DMS153 (cell line): ENCODE measurements at regions not wholly inside any gene's neighbourhood (a gene's known extent, or its start where the extent isn't known, plus 50 kb on each side); places are given as distances from the start of the nearest gene placed in this dataset.
"Not testable (repeated sequence)": the region's sequence is repeated elsewhere in the genome, so short reads cannot be mapped to it uniquely, and the experiment has no call there.

ENCODE experiments used
- DNase-seq: peaks from one replicate; lab custom pipeline; 2025; lab: John Stamatoyannopoulos, UW

DNA sequence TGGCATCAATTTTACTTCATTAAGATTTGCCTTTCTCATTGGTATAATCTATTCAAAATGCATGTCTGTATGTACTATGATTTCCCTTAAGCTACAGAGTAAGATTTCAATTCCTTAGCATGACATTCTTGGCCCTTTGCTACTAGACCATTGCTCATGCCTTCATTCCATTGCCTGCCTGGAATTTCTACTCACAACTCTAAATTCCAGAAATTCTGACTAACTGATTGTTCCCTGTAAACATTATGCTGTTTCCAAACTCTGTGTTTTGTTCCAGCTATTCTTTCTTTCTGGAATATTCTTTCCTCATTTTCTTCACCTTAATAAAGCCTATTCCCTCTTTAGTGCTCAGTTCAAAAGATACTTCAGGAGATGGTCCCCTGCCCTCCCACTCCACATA is 568.8 kb upstream of the SEMA6A start:
- no peak for DNase-seq

DNA sequence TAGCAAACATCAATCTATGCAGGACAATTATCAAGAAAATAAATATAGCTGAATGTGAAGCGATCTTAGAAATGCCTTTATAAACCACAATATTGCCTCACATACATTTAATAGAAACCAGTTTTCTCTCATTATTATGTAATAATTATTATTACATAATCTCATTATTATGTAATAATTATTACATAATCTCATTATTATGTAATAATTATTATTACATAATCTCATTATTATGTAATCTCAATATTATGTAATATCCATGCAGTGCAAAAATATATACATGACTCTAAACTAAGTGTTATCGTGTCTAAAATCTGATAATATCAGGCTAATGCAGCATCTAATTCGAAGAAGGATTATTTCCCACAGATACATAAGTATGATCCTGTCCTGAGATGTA is 563.9 kb upstream of the SEMA6A start:
- DNase-seq = no peak

DNA sequence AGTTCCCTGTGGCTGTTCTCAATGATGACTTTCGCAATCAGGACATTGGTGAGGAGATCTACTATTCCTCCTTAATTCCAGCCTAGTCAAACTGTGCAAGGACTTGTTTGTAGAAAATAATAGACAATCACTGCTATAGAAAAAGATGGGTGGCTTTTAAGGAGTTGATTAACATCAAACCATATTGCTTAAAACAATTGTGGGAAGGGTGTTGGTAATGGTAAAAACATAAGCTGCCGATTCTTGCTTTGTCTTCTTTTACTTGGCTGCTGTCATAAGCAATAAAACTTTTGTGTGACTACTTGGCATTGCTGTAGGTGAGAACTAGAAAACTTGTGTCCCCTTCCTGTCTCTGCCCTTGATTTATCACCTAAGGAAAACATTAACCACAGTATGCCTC is 561.2 kb upstream of the SEMA6A start:
- DNase-seq = no peak

DNA sequence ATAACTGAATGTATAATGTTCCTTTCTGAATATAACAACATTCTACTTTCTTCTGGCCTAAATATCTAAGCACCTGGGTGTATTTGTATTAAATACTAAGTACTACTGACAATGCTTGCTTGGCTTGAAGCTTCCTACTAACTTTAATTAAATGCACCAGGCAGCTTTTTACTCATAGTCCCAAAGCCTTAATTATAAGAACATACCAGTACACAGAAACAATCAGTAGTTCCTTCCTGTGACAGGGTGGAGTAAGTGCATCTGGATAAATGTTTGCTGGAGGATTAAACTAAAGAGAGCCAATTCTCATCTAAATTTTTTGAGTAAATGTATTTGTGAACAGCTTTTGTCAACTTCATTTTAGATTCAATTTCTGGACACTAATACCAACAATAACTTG is 558.6 kb upstream of the SEMA6A start:
- no peak for DNase-seq

DNA sequence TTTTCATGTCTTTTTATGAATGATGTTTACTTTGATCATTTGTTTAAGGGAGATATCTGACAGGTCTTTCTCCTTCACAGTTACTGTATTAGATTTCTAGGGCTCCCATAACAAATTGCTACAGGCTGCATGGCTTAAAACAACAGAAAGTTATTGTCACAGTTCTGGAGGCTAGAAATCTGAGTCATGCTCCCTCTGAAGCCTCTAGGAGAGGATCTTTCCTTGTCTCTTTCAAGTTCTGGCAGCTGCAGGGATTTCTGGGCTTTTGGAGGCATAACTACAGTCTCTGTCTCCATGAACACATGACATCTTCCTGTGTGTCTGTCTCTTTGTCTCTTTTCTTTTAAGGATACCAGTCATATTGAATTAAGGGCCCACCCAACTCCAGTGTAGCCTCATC is 557.3 kb upstream of the SEMA6A start:
- no peak for DNase-seq

DNA sequence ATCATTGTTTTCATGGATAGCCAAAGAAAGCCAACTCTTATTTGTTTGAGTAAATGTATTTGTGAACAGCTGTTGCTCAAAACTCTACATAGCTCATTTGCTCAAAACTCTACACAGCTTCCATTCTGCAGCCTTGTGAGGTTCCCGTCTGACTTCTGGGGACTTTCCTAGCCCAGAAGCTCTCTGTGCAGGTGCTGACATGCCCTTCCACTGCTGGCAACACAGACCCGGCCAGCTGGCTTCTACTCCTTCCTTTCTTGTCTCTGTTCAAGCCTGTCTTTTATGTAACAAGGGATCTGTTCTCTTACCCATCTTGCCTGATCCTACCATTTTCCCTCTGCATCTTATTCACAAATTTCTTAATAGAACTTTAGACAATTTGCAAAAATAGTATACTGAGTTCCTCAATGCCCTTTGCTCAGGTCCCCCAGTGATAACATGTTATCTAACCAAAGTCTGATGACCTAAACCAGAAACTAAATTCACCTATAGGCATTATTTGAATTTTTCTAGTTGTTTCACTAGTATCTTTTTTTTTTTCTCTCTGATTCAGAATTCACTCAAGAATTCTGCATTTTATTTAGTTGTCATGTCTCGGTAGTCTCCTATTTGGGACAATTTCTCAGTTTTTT is 556.5 kb upstream of the SEMA6A start:
- peak; percentile 1 for DNase-seq

DNA sequence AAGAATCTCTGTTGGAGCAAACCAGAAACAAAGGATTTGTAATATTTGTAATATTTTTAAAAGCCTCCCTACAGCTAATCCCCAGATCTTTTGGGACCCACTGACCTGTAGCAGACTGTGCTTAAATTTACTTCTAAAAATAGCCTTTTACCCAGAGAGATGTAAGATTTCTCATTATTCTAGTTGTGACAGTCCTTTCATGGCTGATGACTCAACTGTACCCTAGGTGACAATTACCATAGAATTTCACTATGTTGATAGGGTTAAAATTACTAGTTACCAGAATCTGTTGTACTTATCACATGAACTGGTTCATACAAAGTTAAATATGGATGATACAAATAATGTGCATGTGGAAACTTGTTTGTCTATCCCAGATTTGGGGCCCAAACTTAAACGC is 543.9 kb upstream of the SEMA6A start:
- no peak for DNase-seq

DNA sequence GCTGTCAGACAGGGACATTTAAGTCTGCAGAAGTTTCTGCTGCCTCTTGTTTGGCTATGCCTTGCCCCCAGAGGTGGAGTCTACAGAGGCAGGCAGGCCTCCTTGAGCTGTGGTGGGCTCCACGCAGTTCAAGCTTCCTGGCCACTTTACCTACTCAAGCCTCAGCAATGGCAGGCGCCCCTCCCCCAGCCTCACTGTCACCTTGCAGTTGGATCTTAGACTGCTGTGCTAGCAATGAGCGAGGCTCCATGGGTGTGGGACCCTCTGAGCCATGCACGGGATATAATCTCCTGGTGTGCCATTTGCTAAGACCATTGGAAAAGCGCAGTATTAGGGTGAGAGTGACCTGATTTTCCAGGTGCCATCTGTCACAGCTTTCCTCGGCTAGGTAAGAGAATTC is 542.7 kb upstream of the SEMA6A start:
- DNase-seq = not testable (repeated sequence)

DNA sequence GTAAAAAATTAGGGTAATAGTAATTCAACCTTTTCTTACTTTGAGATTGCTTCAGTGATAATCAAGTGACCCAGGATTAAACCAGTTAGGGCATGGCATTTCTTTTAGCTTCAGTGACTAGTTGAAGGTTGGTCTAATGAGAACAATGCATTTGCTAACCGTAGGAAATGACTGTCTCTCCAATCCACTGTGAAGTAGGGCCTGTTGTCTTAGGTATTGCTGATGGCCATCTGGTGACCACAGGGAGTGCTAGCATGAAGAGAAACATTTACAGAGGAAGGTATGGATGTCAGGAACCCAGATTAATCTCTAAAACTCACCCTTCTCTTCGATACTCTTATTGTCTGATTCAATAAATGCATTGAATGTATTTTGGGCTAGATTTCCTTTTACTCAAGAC is 535.9 kb upstream of the SEMA6A start:
- no peak for DNase-seq

DNA sequence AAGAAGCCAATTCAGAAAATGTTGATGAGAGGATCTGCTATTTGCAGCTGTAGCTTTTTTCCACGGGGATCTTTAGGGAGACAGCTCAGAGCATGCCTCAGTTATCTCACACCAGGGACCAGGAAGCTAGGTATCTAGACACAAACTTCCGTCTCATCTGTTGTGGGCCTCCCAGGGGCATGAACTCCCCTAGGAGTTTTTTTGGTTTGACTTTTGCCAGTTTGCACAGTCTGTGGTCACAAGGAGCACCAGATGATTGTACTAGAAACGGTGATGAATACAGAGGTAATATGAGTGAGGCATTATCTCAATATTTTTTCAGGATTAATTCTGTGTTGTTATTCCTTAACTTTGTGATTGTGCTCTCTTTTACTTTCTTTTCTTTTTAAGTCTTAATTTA is 533.2 kb upstream of the SEMA6A start:
- no peak for DNase-seq

DNA sequence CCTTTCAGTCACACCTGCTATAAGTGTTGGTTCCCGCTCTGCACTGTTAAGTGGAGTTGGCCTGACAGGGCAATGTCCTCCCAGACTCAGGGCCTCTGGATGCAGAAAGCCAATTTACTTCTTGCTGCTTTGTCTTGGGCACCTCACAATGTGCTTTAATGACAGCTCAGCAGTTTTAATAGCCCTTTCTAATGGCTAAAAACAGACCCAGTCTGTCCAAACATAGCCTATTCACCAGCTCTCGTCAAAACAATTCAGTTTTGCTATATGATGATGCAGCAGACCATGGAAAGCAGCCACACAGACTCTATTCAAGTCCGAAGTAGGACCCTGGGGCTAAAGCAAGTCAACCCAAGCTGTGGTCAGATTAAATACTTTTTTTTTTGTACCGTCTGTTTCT is 529.1 kb upstream of the SEMA6A start:
- DNase-seq = no peak

DNA sequence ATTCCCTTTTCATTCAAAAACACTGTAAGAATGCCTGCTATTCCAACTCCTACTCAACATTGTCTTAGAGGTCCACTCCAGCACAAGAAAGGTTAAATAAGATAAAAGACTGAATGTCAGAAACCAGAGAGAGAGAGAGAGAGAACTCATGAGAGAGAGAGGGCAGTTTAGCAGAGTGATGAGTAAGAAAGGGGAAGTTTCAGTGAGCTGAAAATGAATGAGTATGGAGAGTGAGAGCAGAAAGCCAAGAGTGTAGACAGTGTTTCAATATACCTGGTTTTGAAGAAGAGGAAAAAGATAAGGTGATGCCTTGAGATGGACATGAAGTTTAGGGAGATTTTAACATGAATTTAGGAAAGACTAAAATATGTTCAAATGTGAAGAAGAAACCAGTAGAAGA is 528.0 kb upstream of the SEMA6A start:
- DNase-seq = no peak

DNA sequence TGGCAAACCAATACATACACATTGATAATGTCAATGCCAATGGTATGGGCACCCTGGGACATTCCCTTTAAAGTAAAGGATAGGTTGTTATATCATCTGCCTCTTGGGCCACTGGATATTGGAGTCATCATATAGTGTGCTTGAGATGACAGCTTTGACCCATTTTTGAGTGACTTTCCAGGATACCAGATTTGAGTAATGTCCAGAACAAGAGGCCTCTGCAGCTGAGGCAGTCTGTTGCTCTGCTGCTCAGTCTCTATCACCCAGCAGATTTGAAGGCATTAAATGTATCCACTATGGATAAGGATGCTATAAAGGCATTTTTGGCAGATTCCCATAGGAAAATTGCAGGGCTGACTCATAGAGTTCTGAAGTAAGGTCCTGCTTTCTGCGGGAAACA is 525.6 kb upstream of the SEMA6A start:
- DNase-seq = no peak

DNA sequence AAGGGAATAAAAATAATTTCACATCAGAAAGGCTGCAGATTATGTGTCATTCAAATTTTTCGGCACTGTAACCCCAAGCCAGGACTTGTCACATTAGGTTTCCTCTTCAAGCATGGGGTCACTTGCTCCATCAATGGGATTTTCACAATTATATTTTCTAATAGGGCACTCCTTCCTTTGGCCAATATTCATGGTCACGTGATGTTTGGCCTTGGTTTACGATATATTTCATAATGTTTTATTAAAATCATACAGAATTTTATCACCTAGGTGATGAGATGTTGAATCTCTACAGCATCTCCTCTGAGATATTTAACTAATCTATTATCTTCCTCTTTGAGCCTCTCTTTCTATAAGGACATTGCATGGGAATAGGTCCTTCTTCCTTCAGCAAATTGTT is 523.5 kb upstream of the SEMA6A start:
- DNase-seq = no peak

DNA sequence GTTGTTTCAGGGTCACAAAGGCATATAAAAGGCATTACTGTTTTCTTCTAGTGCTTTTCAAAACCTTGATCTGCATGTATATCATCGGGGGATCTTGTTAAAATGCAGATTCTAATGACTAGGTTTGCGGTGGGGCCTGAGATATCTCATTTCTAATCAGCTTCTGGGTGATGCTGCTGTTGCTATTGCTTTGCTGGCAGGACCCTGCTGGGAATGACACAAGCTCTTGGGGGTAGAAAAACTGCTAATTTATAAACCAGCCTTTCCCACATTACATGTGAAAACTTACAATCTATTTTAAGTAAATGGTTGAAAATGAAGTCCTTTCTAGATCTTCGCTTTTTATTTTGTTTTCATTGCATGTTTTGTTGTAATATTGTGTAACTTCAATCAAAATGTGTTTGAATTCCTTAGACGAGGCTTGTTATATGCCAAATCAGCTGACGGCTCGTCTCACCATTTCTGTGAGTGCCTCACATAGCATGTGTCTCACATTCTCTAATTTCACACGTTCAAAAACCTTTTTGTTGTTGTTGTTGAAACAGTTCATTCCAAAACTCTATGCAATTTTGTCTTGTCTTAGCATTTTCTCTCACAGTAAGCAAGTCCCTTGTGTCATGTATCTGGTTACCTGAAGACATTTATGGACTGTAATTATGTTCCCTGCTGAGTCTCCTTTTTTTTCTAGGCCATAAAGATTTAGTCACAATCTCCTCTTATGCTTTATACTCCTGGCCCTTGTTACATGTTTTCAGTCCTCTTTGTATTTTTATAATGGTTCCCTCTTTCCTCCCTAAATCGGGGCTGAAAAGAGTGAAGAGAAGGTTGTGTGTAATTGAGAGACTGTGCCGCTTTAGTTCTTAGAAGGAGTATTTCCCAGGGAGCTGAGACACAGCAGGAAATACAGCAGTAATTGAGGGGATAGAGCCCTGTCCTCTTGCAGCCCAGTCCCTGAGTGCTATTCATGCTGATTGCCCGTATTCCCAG is 521.0 kb upstream of the SEMA6A start:
- DNase-seq = no peak

DNA sequence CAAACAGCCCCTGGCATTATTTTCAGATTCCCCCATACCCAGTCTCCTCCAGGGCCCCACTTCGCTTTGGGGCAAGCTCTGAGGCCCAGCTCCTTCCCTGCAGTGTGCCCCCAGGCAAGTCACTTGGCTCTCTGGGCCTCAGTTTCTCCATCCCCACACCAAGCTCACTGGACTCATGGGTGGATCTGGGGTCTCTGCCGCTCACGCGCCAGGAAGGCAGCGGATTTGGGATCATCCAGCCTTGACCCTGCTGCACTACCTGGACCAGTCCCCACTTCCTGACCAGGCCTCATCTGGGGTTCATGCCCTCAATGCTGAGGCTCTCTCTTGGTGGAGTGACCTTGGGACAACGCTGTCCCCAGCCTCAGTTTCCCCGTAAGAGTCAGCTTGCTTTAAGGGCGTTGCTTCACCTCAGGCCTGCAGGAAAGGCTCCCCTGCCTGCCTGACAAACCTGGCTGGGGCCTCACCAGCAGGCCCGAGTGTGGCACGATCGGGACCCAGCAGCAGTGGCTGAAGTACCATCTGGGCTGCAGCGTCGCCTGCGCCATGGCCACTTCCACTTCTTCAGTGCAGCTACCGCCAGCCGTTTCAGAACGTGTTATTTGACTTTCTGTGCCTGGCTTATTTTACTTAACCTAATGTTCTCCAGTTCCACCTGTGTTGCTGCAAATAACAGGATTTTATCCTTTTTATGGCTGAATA is 519.6 kb upstream of the SEMA6A start:
- no peak for DNase-seq

DNA sequence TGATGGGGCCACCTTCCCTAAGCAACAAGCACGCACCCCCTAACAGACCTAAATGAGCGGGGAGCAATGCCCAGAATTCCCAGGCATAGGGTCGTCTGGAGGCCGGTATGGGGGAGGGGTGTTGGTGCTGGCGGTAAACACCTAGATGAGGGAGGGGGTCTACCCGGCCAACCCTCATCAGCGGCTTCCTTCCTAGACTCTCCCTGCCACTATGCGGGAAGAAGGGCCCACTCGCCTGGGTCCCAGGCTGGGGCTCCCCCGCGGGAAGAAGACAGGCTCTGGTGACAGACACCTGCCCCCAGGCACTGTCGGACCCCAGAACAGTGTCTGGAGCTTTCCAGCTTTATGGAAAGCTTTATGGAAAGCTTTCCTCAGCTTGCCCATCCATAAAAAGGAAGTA is 519.0 kb upstream of the SEMA6A start:
- DNase-seq = no peak

DNA sequence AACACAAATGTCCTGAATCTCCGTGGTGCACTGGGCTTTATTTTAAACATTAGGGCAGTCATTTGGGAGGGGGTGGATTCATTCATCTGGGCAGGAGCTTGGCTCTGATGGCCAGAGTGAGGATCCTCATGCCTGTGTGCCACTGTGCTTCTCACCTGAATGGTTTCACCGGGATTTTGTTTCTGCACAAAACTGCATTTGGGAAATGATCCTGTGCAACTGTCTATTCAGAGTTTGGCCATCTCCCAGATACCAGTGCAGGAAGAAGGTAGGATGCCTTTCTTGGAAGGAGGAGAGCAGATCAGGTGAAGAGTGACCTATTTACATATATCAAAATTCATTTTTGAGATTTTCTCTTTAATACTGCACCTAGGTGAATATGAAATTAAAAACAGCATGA is 514.4 kb upstream of the SEMA6A start:
- no peak for DNase-seq

DNA sequence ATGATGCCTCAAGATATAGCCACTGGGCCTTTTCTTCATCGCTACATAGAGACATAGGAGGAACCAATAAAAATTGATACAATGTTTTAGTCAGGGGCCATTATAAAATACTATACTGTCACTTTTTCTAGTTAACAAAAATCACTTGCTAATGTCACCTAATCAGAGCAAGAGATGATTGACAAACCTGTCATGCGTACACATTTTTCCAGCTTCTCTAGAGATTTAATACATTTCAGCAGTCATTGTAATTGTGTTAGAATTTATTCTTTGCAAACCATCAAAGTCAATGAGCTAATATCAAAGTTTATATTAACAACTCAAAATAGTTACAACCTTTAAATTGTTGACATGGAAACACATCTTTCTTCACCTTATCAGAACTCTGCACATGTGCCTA is 513.6 kb upstream of the SEMA6A start:
- DNase-seq = no peak

DNA sequence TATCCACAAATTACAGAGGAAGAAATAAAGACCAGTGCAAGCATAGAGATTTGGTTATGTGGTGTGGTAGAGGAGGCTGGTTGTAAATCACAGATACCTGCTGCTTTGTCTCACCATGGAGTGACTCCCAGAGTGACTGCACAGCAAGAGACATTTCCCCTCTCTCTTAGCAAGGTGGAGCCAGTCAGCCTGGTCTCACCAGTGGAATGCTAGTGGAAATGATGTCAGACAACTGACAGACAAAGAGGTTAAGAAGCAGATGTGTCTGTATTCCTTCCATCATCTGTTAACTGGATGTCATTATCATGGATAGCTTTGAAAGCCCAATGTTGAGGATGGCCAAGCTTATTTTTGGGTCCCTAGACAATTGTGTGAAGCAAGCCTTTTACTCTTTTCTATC is 509.4 kb upstream of the SEMA6A start:
- no peak for DNase-seq

DNA sequence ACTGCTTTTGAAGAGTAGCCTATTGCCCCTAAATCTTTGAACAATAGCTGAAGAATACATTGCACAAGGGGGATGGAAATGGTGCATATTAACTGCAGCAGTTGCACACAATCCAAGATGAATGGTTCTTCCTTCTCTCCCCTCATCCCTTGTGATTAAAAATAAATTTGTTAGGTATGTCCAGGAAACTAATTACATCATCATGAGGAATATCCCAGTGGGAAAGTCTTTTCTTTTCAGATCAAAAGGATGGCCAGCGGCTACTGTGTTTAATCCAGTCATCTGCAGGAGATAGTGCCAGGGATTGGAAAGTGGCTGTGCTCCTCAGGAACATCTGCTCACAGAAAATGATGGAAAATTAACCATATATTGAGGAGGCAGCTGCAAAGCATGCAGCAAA is 508.4 kb upstream of the SEMA6A start:
- DNase-seq = no peak

DNA sequence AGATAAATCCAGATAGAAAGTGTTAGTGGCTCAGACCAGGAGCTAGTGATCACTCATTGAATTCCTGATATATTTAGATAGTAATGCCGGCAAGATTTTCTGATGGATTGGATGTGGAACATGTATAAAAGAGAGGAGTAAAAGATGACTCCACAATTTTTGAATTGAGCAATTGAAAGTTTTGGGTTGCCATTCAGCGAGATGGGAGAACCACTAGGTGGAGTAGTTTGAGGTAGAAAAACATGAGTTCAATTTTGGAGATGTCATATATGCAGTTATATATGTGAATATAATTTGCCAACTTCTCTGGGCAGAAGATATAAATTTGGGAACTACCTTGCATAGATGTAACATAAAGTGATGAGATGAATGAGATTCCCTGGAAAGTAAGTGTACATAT is 502.5 kb upstream of the SEMA6A start:
- DNase-seq = no peak

DNA sequence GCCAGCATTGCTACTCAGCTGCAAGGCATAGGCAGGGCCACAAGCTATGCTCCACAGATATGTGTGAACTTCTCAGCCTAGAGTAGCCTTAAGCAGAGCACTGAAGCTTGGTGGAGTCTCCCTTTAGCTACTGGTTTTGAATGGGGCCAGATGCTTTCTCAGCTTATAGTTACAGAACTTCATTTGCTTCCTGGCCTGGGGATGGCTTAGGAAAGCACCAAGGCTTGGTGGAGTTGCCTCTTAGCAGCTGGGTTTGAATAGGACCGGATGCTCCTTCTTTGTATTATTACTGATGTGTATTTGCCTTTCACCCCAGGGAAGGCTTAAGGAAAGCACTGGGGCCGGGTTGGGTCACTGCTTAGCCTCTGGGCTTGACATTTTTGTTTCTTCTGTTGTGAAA is 497.8 kb upstream of the SEMA6A start:
- DNase-seq = no peak
